Thoracic aorta (tissue), 2 donors: ENCODE measurements at regions not wholly inside any gene's neighbourhood (a gene's known extent, or its start where the extent isn't known, plus 50 kb on each side); places are given as distances from the start of the nearest gene placed in this dataset.

Source experiments
- ATAC-seq: fragments of 150-250 bp; one replicate; pipeline ENCODE4 v1.8.0; 2017; ENCODE audit warnings: low read depth; ENCODE audit not compliant: insufficient number of reproducible peaks, low FRiP score
- DNase-seq: peaks from one replicate; pipeline ENCODE4 v3.0.0-alpha.2; 2020; ENCODE audit warnings: low spot score
- H3K27ac ChIP-seq, 2 donors: fragments of 200-600 bp; sonication (generic); 1 replicate in 1 of 2; 2 replicates in 1 of 2; pipeline ENCODE4 v1.5.1; 2016; ENCODE audit warnings: mild to moderate bottlenecking in 2 of 2, moderate library complexity in 2 of 2
- H3K27me3 ChIP-seq: fragments of 200-600 bp; sonication (generic); replicated peaks from 2 replicates; pipeline ENCODE4 v1.6.0; 2016; ENCODE audit warnings: mild to moderate bottlenecking; ENCODE audit not compliant: insufficient read depth
- H3K36me3 ChIP-seq: fragments of 200-600 bp; sonication (generic); one replicate; pipeline ENCODE4 v1.5.1; 2016
- H3K4me1 ChIP-seq, 2 donors: fragments of 200-600 bp; sonication (generic); 1 replicate in 1 of 2; 2 replicates in 1 of 2; pipeline versions ENCODE4 v1.5.1 to v1.6.0; 2016; ENCODE audit warnings: low read depth in 2 of 2, mild to moderate bottlenecking in 1 of 2; ENCODE audit not compliant: control insufficient read depth in 1 of 2
- H3K4me3 ChIP-seq: fragments of 200-600 bp; sonication (generic); 2 replicates; pipeline ENCODE4 v1.5.1; 2016; ENCODE audit warnings: mild to moderate bottlenecking
- H3K9me3 ChIP-seq: fragments of 200-600 bp; sonication (generic); 2 replicates; pipeline ENCODE4 v1.5.1; 2016
- CTCF ChIP-seq: fragments of 200-600 bp; sonication (generic); IDR thresholded peaks from one replicate; pipeline ENCODE4 v1.5.1; 2019; ENCODE audit warnings: antibody characterized with exemption

GRCh38 chr3:8365541-8365940 is 136.1 kb upstream of the LMCD1 start:
- no peak overlapping the region for H3K27ac ChIP-seq
- no peaks in the 10 kb centered on the region for H3K36me3 ChIP-seq
- H3K4me1 ChIP-seq, result peaks cover 1 to 10% of the 10 kb centered on the region in 2 donors
- H3K9me3 ChIP-seq, result no peaks in the 10 kb centered on the region
- no peaks in the 10 kb centered on the region for H3K27me3 ChIP-seq
- ATAC-seq (no peak), DNase-seq (no peak)
- no peak for TF ChIP-seq CTCF
- no peak overlapping the region for H3K4me3 ChIP-seq

- TF ChIP-seq CTCF, result no peak
- DNase-seq, result no peak
- Histone ChIP-seq H3K9me3 (no peaks in the 10 kb centered on the region), H3K4me1 (peaks cover 8 to 12% of the 10 kb centered on the region in 2 donors), H3K4me3 (no peak overlapping the region), H3K27me3 (no peaks in the 10 kb centered on the region), H3K27ac (no peak overlapping the region), H3K36me3 (no peaks in the 10 kb centered on the region)
- no peak for ATAC-seq
Measured at GRCh38 chr3:8366219-8366810, 135.3 kb upstream of the LMCD1 start.

- no peak for TF ChIP-seq CTCF
- H3K27me3 ChIP-seq, result no peaks in the 10 kb centered on the region
- H3K27ac ChIP-seq, result no peak overlapping the region
- no peak for DNase-seq
- H3K4me1 ChIP-seq, result peaks cover 8 to 26% of the 10 kb centered on the region in 2 donors
- ATAC-seq, result no peak
- H3K9me3 ChIP-seq, result no peaks in the 10 kb centered on the region
- no peak overlapping the region for H3K4me3 ChIP-seq
- no peaks in the 10 kb centered on the region for H3K36me3 ChIP-seq
Measured at GRCh38 chr3:8368598-8368997, 133.0 kb upstream of the LMCD1 start.

- DNase-seq (no peak), ATAC-seq (no peak)
- no peak overlapping the region for H3K4me3 ChIP-seq
- no peaks in the 10 kb centered on the region for H3K36me3 ChIP-seq
- no peak for TF ChIP-seq CTCF
- no peaks in the 10 kb centered on the region for H3K27me3 ChIP-seq
- peaks cover 8 to 26% of the 10 kb centered on the region in 2 donors for H3K4me1 ChIP-seq
- no peaks in the 10 kb centered on the region for H3K9me3 ChIP-seq
- H3K27ac ChIP-seq, result no peak overlapping the region
Measured at GRCh38 chr3:8369638-8370037, 132.0 kb upstream of the LMCD1 start.

GRCh38 chr3:8371085-8371551 is 130.5 kb upstream of the LMCD1 start:
- no peak for TF ChIP-seq CTCF
- H3K36me3 ChIP-seq, result no peaks in the 10 kb centered on the region
- H3K9me3 ChIP-seq, result no peaks in the 10 kb centered on the region
- ATAC-seq (no peak), DNase-seq (no peak)
- no peak overlapping the region for H3K27ac ChIP-seq
- peaks cover 8 to 26% of the 10 kb centered on the region in 2 donors for H3K4me1 ChIP-seq
- H3K4me3 ChIP-seq, result no peak overlapping the region
- H3K27me3 ChIP-seq, result no peaks in the 10 kb centered on the region
